GM10248 (cell line): ENCODE measurements at regions not wholly inside any gene's neighbourhood (a gene's known extent, or its start where the extent isn't known, plus 50 kb on each side); places are given as distances from the start of the nearest gene placed in this dataset.

Experiments used
- CTCF ChIA-PET: fragments of 300-600 bp; sonication (Branson Sonifier 250); formaldehyde crosslinking; extraction: SDS; loops from one replicate; lab custom pipeline; 2021; ENCODE audit warnings: antibody characterized with exemption; lab: Yijun Ruan, JAX
- POLR2A ChIA-PET: fragments of 350-650 bp; sonication (Branson Sonifier 250); formaldehyde crosslinking; extraction: SDS; loops from one replicate; lab custom pipeline; 2020; ENCODE audit warnings: antibody characterized with exemption; lab: Yijun Ruan, JAX
- DNase-seq: peaks from one replicate; pipeline ENCODE4 v3.0.0; 2012; ENCODE audit errors: extremely low spot score
- TF ChIP-seq, protein P1 (sequence below): IDR thresholded peaks from 2 replicates; pipeline ENCODE4 v1.5.1; 2012; ENCODE audit warnings: mild to moderate bottlenecking, low read depth; ENCODE audit errors: extremely low read depth, missing control alignments, control extremely low read depth

DNA sequence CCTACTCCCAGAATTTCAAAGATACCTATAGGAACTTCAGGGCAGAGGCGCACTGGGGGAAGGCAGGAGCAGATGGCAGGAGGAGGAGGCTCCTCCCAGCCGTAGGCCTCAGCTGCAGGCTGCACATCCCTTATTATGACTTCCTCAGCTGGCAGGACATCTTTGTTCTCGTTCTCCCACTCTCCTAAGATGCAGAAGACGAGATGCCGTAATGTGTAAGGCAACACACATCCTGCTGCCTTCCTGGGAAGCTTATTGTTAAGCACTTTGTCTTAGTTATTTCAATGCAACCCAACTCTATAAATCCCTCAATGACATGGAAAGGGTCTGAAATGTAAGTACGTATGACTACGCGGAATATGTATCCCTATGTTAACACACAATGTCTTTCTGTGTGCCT is 599.8 kb upstream of the MGMT start:
- TF ChIP-seq, protein P1, sequence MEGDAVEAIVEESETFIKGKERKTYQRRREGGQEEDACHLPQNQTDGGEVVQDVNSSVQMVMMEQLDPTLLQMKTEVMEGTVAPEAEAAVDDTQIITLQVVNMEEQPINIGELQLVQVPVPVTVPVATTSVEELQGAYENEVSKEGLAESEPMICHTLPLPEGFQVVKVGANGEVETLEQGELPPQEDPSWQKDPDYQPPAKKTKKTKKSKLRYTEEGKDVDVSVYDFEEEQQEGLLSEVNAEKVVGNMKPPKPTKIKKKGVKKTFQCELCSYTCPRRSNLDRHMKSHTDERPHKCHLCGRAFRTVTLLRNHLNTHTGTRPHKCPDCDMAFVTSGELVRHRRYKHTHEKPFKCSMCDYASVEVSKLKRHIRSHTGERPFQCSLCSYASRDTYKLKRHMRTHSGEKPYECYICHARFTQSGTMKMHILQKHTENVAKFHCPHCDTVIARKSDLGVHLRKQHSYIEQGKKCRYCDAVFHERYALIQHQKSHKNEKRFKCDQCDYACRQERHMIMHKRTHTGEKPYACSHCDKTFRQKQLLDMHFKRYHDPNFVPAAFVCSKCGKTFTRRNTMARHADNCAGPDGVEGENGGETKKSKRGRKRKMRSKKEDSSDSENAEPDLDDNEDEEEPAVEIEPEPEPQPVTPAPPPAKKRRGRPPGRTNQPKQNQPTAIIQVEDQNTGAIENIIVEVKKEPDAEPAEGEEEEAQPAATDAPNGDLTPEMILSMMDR = no peak
- no peak for DNase-seq
- ChIA-PET POLR2A (no interaction called here), CTCF (no interaction called here)

DNA sequence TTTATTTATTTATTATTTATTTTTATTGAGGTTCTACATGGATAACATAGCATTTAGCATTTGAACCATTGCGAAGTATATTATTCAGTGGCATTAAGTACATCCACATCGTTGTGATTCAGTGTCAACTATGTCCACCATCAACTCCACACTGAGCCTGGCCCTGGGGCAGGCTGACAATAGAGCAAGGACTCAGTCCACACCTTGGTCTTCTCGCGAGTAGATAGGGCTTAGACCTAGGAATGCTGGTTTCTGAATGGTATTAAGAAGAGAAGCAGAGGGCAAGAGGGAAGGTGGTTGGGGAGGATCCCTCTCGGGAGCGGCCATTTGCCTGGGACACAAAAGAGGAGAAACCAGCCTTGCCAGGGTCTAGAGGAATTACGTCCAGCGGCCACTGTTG is 599.2 kb upstream of the MGMT start:
- CTCF ChIA-PET = no interaction called here
- DNase-seq = no peak
- POLR2A ChIA-PET = no interaction called here
- TF ChIP-seq, protein P1 = no peak

DNA sequence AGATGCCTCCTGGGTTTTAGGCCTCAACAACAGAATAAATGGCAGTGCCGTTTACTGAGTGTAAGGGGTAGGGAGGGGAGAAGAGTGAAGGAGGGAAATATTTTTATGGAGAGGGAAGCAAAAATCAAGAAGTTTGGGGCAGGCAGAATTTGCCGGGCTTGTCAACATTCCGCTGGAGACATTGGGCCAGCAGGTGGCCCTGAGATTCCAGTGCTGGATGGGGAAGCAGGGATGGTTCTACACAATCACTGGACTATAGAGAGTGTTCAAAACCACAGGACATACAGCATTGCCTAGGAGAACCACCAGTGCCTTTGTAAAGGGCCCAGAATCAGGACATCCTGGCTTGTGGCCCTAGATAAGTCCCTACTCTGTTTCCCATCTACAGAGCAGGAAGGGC is 598.6 kb upstream of the MGMT start:
- ChIA-PET POLR2A (no interaction called here), CTCF (no interaction called here)
- TF ChIP-seq, protein P1 = no peak
- DNase-seq = no peak

DNA sequence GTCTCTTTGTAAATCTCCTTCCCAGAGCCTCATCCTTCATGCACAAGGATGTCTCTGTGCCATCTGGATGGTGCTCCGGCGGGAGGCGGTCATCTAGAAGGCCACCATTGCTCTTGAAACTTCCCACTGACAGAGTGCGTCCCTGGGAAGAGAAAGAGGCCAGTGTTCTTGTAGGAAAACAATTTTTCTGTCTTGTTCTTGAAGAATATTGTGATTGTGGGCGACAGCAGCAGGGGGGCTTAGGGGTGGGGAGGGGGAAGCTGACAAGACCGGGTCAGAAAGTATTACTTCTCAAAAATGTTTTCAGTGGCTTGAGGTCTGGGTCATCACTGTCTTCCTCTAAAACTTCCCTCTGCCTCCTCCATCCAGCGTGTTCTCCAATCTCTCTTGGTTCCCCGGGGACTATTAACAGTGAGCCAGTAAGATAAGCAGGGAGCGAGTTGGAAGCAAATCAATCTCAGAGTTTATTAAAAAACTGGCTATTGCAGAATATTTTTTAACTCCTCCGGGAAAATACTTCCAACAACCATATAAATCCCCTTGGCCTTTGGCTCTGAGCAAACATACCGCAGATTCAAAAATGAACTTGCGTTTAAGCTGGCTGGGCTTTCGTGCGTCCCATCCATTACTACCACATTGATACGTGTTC is 597.8 kb upstream of the MGMT start:
- CTCF ChIA-PET = interaction anchor here (1.1 kb wide), 1 partner anchor 9 kb away, joined by 5 read pairs; no protein-coding TSS in a partner anchor
- TF ChIP-seq, protein P1 = no peak
- POLR2A ChIA-PET = no interaction called here
- DNase-seq = no peak

DNA sequence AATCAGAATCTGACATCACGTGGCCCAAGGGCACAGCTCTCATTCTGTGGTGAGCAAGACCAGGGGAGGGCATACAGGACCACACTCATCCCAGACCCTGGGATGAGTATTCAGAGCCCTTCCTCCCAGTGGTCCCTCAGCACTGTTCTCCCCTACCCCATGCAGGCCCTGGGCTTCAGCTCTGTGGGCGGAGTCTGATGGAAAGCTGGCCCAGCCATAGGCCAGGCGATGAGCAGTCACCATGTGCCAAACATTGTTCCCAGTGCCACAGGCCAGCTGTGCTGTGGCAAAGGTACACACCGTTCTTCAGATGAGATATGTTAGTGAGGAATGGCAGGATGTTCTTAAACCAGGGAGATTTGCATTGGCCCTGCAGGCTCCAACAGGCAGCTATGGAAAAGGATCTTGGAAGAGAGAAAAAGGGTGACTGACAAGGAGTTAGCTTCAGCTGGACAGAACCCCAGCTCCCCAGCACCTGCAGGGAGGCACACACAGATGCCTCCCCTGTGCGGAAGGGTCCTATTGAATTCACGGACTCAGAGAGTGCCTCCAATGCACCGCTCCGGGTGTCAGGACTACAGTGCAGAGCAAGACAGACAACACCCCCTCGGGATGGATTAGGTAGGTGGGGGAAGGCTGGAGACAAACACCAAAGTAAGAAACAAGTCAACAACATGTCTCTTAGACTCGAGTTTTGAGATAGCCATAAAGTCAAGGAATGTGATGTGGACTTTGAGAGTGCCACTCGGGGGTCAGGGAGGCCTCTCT is 596.0 kb upstream of the MGMT start:
- TF ChIP-seq, protein P1 = no peak
- no peak for DNase-seq
- CTCF ChIA-PET = interaction anchor here (1.2 kb wide), 1 partner anchor 9 kb away, joined by 3 read pairs; no protein-coding TSS in a partner anchor
- POLR2A ChIA-PET = no interaction called here

DNA sequence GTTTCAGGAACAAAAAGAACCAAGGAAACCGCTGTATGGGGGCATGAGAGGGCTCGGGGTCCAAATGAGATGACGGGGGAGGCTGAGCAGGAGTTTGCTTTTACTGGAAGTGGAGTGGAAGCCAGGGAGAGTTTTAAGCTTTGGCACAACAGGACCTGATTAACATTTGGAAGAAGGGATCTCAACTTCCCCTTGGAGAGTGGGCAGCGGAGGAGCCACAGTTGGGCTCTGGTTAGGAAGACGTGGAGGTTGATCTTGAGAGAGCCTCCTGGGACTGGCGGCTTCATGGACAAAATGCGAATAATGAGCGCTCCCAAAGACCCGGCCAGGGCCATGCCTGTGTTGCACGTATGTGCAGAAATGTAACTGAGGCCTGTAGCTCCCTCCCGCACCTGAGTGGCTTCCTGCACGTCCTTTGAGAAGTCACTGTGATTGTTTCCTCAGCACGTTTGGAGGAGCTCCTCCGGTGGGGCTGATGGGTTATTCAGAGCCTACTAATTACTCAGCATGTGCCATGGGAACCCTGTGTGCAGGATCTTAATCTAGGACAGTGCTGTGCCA is 595.3 kb upstream of the MGMT start:
- ChIA-PET POLR2A (no interaction called here), CTCF (interaction anchor here (1.2 to 1.4 kb wide), 2 partner anchors 10 to 12 kb away, joined by 3 to 5 read pairs; no protein-coding TSS in a partner anchor)
- TF ChIP-seq, protein P1 = no peak
- no peak for DNase-seq
